ENCODE measurements at regions not wholly inside any gene's neighbourhood (a gene's known extent, or its start where the extent isn't known, plus 50 kb on each side); places are given as distances from the start of the nearest gene placed in this dataset.

DNA sequence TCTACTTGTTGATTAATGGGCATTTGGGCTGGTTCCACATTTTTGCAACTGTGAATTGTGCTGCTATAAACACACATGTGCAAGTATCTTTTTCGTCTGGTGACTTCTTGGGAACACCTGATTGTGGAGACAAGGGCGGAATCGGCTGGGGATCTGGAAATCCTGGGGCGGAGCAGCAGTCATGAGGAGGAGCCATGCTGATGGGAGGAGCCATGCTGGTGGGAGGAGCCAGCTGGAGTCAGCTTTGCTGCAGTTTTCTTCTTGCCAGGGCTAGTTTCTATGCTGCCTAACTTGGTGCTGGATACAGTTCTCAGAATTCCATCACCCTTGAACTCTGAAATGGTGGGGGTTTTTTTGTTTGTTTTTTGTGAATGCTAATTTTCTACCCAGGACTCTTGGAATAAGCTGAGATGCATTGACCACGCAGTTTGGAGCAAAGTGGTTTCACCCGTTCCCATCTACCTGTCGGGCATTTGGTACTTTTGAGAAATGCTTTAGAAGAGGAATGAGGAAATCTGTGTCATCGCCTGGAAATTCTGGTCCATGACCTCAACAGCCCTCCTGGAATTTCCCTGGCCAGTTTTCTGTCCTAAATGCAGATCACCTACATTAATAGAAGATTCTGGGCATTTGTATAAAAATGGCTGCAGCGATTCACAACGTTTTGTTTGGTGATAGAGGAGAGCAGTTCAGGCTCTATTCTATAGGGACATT is 217.4 kb upstream of the ZFHX3 start:
- POLR2A ChIA-PET = no interaction called here
- CTCF ChIA-PET = no interaction called here
- TF ChIP-seq, protein P1, sequence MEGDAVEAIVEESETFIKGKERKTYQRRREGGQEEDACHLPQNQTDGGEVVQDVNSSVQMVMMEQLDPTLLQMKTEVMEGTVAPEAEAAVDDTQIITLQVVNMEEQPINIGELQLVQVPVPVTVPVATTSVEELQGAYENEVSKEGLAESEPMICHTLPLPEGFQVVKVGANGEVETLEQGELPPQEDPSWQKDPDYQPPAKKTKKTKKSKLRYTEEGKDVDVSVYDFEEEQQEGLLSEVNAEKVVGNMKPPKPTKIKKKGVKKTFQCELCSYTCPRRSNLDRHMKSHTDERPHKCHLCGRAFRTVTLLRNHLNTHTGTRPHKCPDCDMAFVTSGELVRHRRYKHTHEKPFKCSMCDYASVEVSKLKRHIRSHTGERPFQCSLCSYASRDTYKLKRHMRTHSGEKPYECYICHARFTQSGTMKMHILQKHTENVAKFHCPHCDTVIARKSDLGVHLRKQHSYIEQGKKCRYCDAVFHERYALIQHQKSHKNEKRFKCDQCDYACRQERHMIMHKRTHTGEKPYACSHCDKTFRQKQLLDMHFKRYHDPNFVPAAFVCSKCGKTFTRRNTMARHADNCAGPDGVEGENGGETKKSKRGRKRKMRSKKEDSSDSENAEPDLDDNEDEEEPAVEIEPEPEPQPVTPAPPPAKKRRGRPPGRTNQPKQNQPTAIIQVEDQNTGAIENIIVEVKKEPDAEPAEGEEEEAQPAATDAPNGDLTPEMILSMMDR (IDR thresholded peaks at IDR 0.05; ENCODE audit: control extremely low read depth, extremely low read depth, low read depth, missing control alignments) = no peak
- no peak for DNase-seq (ENCODE audit: extremely low spot score)

DNA sequence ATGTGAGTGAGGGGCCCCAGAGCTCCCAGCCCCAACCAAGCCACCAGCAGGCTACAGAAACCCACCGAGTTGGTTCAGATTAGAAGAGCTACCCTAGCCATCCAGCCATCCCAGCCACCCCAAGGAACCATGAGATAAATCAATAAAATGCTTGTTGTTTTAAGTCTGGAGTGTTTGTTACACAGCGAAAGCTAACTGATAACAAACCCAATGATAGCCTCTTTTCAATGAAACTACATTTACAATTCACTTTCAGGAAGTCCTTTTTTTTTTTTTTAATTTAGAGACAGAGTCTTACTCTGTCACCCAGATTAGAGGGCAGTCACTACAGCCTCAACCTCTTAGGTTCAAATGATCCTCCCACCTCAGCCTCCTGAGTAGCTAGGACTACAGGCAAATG is 215.0 kb upstream of the ZFHX3 start:
- CTCF ChIA-PET = interaction anchor here (1.3 kb wide), 1 partner anchor 20 kb away, joined by 3 read pairs; no protein-coding TSS in a partner anchor
- POLR2A ChIA-PET = no interaction called here

DNA sequence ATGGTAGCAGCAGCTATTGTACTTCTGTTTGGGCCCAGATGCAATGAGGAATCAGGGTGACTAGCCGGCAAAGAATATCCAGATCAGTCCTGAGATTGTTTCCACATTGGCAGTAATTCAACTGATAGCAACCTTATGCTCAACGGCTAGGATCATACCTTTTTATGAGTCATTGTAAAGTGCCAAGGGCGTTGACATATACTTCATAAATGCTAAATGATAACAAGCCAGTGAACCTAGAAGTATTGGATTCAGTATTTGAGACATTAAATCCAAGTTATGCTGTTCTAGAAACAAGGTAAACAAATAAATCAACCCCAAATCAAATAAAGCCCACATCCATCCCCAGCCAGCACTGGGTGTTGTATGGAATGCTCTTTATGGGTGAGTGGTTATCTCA is 207.1 kb upstream of the ZFHX3 start:
- TF ChIP-seq, protein P1 (IDR thresholded peaks at IDR 0.05; ENCODE audit: control extremely low read depth, extremely low read depth, low read depth, missing control alignments) = no peak
- DNase-seq (ENCODE audit: extremely low spot score) = no peak
- ChIA-PET POLR2A (no interaction called here), CTCF (no interaction called here)

More for the DNA sequence above, 215.0 kb upstream of the ZFHX3 start:
- TF ChIP-seq, protein P1 (IDR thresholded peaks at IDR 0.05; ENCODE audit: control extremely low read depth, extremely low read depth, low read depth, missing control alignments) = no peak
- DNase-seq (ENCODE audit: extremely low spot score) = no peak

DNA sequence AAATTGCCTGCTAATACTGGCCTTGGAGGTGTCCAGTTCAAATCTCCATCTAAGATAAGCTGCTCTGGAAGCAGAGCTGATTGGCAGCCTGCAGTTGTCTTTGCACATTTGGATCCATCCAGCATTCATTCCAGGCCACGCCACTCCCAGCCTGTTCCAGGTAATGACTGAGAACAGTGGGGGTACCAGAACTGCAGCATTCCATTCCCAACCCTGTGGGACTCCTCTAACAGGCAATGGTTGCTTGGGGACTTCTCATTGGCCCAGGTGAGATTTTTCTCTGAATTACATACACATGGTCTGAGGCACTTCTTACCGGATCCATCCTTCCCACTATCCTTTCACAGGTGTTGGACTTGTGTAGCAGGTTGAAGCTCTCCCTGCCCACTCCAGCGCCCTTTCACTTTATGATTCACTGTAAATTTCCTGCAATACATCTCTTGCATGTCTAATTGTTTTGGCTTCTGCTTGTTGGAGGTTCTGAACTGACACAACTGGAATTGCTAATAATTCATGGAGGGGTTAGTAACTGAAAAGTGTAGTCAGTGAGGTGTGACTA is 206.1 kb upstream of the ZFHX3 start:
- ChIA-PET POLR2A (no interaction called here), CTCF (no interaction called here)
- no peak for DNase-seq (ENCODE audit: extremely low spot score)
- TF ChIP-seq, protein P1 (IDR thresholded peaks at IDR 0.05; ENCODE audit: control extremely low read depth, extremely low read depth, low read depth, missing control alignments) = no peak

DNA sequence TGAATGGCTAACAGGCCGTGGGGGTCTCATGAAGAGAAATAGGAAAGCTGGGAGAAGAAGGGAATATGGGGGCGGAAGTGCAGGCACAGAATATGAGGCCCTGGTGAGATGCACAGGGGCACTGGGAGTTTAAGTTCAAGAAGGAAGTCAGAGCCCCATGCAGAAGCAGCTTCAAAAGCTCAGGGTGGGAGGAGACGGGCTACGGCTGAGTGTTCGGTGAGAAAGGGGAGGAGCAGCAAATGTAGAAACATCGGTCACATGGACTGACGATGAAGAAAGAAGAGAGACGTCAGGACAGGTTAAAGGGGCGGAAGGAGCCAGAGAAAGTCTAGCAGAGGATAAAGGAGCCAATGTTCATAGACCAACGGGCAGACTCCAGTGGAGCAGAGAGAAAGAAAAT is 204.5 kb upstream of the ZFHX3 start:
- POLR2A ChIA-PET = no interaction called here

DNA sequence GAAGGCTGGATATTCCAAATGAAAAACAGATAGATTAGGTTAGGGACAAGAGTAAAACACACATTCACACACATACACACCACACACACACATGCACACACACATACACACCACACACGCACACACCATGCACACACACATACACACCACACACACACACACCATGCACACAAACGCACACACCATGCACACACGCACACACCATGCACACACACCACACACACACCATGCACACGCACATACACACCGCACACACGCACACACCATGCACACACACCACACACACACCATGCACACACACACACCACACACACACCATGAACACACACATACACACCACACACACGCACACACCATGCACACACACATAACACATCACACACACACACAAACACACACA is 203.7 kb upstream of the ZFHX3 start:
- CTCF ChIA-PET = no interaction called here
- TF ChIP-seq, protein P1 (IDR thresholded peaks at IDR 0.05; ENCODE audit: control extremely low read depth, extremely low read depth, low read depth, missing control alignments) = no peak
- POLR2A ChIA-PET = no interaction called here
- DNase-seq (ENCODE audit: extremely low spot score) = no peak

More for the DNA sequence above, 204.5 kb upstream of the ZFHX3 start:
- no peak for DNase-seq (ENCODE audit: extremely low spot score)
- TF ChIP-seq, protein P1 (IDR thresholded peaks at IDR 0.05; ENCODE audit: control extremely low read depth, extremely low read depth, low read depth, missing control alignments) = no peak
- CTCF ChIA-PET = no interaction called here

All from GM10248 (cell line).